ENCODE measurements at regions not wholly inside any gene's neighbourhood (a gene's known extent, or its start where the extent isn't known, plus 50 kb on each side); places are given as distances from the start of the nearest gene placed in this dataset.

- Histone ChIP-seq H3K4me3 (ENCODE audit: low read length) (no peak overlapping the region), H3K9me3 (ENCODE audit: low read length) (no peaks in the 10 kb centered on the region), H3K27ac (ENCODE audit: low read depth, low read length) (no peak overlapping the region), H3K27me3 (ENCODE audit: insufficient read depth, low read length, poor library complexity, severe bottlenecking) (no peaks in the 10 kb centered on the region), H3K36me3 (ENCODE audit: insufficient read depth, low read length) (no peaks in the 10 kb centered on the region), H3K4me1 (ENCODE audit: insufficient read depth, low read length) (no peaks in the 10 kb centered on the region)
- Mint-ChIP-seq H3K27me3 (peaks cover 4% of the 10 kb centered on the region in 2 donors), H3K4me1 (no peaks in the 10 kb centered on the region), H3K9me3 (no peaks in the 10 kb centered on the region), H3K4me3 (no peak overlapping the region), H3K36me3 (no peaks in the 10 kb centered on the region), H3K27ac (no peak overlapping the region)
- POLR2A ChIA-PET: interaction anchor here (0.5 kb wide), 1 partner anchor 258 kb away, joined by 5 read pairs; no protein-coding TSS in a partner anchor
- no peak for DNase-seq
- CTCF ChIA-PET: interaction anchor here (1.0 to 1.4 kb wide), 3 partner anchors 126 to 265 kb away, joined by 3 to 5 read pairs (median 3); no protein-coding TSS in a partner anchor
Observed at GRCh38 chr12:4011597-4011996, 138.4 kb upstream of the PARP11 start.

DNA sequence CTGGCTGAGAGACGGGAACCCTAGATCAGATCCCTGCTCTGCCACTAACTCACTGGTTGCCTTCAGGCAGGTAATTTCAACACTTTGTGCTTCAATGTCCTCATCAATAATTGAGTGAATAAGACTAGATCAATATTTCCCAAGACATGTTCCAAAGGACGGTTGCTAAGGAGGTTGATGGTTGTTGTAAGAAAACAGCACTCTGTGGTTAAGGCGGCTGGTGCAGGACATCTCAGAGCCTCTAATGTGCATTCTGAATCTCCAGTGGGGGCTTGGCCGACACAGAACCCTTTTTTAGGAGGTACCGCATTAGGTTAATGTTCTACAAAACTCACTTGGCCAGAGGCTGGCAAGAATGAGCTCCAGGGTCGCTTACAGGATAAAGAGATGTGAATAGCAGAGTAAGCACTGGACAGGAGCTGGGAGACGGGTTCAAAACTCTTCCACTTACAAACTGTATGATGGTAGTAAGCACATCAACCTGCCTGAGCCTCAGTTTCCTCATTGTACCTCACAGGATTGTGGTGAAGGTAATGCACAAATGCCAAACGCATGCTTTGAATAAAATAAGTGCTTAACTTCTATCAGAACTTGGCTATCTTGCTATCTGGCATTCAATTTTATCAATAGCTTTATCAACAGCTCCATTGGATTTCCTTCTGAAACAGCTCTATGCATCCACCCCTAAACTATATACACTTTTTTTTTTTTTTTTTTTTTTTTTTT is 136.9 kb upstream of the PARP11 start:
- Histone ChIP-seq H3K36me3 (ENCODE audit: insufficient read depth, low read length) (no peaks in the 10 kb centered on the region), H3K27me3 (ENCODE audit: insufficient read depth, low read length, poor library complexity, severe bottlenecking) (no peaks in the 10 kb centered on the region), H3K9me3 (ENCODE audit: low read length) (no peaks in the 10 kb centered on the region), H3K4me1 (ENCODE audit: insufficient read depth, low read length) (no peaks in the 10 kb centered on the region), H3K4me3 (ENCODE audit: low read length) (no peak overlapping the region), H3K27ac (ENCODE audit: low read depth, low read length) (no peak overlapping the region)
- Mint-ChIP-seq H3K36me3 (no peaks in the 10 kb centered on the region), H3K4me1 (no peaks in the 10 kb centered on the region), H3K9me3 (no peaks in the 10 kb centered on the region), H3K4me3 (no peak overlapping the region), H3K27me3 (peaks cover 4 to 6% of the 10 kb centered on the region in 2 donors), H3K27ac (no peak overlapping the region)
- ChIA-PET CTCF (interaction anchor here (1.4 kb wide), 1 partner anchor 266 kb away, joined by 5 read pairs; no protein-coding TSS in a partner anchor), POLR2A (interaction anchor here (0.6 kb wide), 1 partner anchor 248 kb away, joined by 4 read pairs; no protein-coding TSS in a partner anchor)
- no peak for DNase-seq

GRCh38 chr12:4006743-4007142 is 133.5 kb upstream of the PARP11 start:
- H3K9me3 ChIP-seq (ENCODE audit: low read length): no peaks in the 10 kb centered on the region
- Mint-ChIP-seq H3K4me3 (no peak overlapping the region), H3K36me3 (no peaks in the 10 kb centered on the region), H3K27me3 (peaks cover 4 to 8% of the 10 kb centered on the region in 2 donors), H3K9me3 (no peaks in the 10 kb centered on the region), H3K4me1 (no peaks in the 10 kb centered on the region), H3K27ac (no peak overlapping the region)
- ChIA-PET POLR2A (no interaction called here), CTCF (interaction anchor here (1.2 kb wide), 1 partner anchor 8 kb away, joined by 3 read pairs; no protein-coding TSS in a partner anchor)
- no peaks in the 10 kb centered on the region for H3K27me3 ChIP-seq (ENCODE audit: insufficient read depth, low read length, poor library complexity, severe bottlenecking)
- H3K27ac ChIP-seq (ENCODE audit: low read depth, low read length): no peak overlapping the region
- no peaks in the 10 kb centered on the region for H3K4me1 ChIP-seq (ENCODE audit: insufficient read depth, low read length)
- no peak for DNase-seq
- H3K4me3 ChIP-seq (ENCODE audit: low read length): no peak overlapping the region
- H3K36me3 ChIP-seq (ENCODE audit: insufficient read depth, low read length): no peaks in the 10 kb centered on the region

GRCh38 chr12:4005851-4006430 is 132.7 kb upstream of the PARP11 start:
- peaks cover 4 to 8% of the 10 kb centered on the region in 2 donors for H3K27me3 Mint-ChIP-seq
- CTCF ChIA-PET: interaction anchor here (0.9 to 1.3 kb wide), 2 partner anchors 42 to 241 kb away, joined by 3 to 4 read pairs; no protein-coding TSS in a partner anchor

GRCh38 chr12:4003576-4003975 is 130.4 kb upstream of the PARP11 start:
- H3K9me3 Mint-ChIP-seq: no peaks in the 10 kb centered on the region
- no peaks in the 10 kb centered on the region for H3K4me1 ChIP-seq (ENCODE audit: insufficient read depth, low read length)
- no peak overlapping the region for H3K4me3 ChIP-seq (ENCODE audit: low read length)
- H3K27ac ChIP-seq (ENCODE audit: low read depth, low read length): no peak overlapping the region
- peaks cover 0 to 4% (median 0%) of the 10 kb centered on the region in 3 donors for H3K4me1 Mint-ChIP-seq
- H3K27me3 ChIP-seq (ENCODE audit: insufficient read depth, low read length, poor library complexity, severe bottlenecking): no peaks in the 10 kb centered on the region
- no peaks in the 10 kb centered on the region for H3K9me3 ChIP-seq (ENCODE audit: low read length)
- no peaks in the 10 kb centered on the region for H3K36me3 ChIP-seq (ENCODE audit: insufficient read depth, low read length)
- CTCF ChIA-PET: no interaction called here
- H3K36me3 Mint-ChIP-seq: no peaks in the 10 kb centered on the region
- no peak overlapping the region for H3K27ac Mint-ChIP-seq
- no peak overlapping the region for H3K4me3 Mint-ChIP-seq
- H3K27me3 Mint-ChIP-seq: peaks cover 2 to 8% of the 10 kb centered on the region in 2 donors
- POLR2A ChIA-PET: no interaction called here
- no peak for DNase-seq

More at GRCh38 chr12:4005851-4006430, 132.7 kb upstream of the PARP11 start:
- no peak for DNase-seq
- Histone ChIP-seq H3K27ac (ENCODE audit: low read depth, low read length) (no peak overlapping the region), H3K27me3 (ENCODE audit: insufficient read depth, low read length, poor library complexity, severe bottlenecking) (no peaks in the 10 kb centered on the region), H3K4me3 (ENCODE audit: low read length) (no peak overlapping the region), H3K36me3 (ENCODE audit: insufficient read depth, low read length) (no peaks in the 10 kb centered on the region), H3K4me1 (ENCODE audit: insufficient read depth, low read length) (no peaks in the 10 kb centered on the region), H3K9me3 (ENCODE audit: low read length) (no peaks in the 10 kb centered on the region)
- Mint-ChIP-seq H3K4me1 (no peaks in the 10 kb centered on the region), H3K36me3 (no peaks in the 10 kb centered on the region), H3K4me3 (no peak overlapping the region), H3K27ac (no peak overlapping the region), H3K9me3 (no peaks in the 10 kb centered on the region)
- POLR2A ChIA-PET: no interaction called here

DNA sequence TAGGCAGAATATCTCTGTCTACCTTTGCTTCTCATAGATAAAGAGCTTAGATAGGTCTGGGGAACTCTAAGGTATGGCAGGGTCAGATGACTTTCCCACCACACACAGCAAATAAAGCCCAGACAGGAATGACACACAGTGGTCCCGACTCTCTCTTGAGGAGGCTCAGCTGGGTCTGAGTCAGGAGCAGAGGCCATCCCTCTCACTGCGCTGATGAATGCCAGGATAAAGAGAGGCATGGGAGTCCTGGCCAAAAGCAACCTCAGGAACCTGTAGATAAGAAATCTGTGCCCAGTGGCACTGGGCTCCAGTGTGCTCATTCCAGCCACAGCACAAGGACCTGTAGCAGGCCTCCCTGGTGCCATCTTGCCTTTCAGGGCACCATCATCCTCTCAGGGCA is 129.4 kb upstream of the PARP11 start:
- Histone ChIP-seq H3K4me3 (ENCODE audit: low read length) (no peak overlapping the region), H3K9me3 (ENCODE audit: low read length) (no peaks in the 10 kb centered on the region), H3K4me1 (ENCODE audit: insufficient read depth, low read length) (no peaks in the 10 kb centered on the region), H3K27me3 (ENCODE audit: insufficient read depth, low read length, poor library complexity, severe bottlenecking) (no peaks in the 10 kb centered on the region), H3K36me3 (ENCODE audit: insufficient read depth, low read length) (no peaks in the 10 kb centered on the region), H3K27ac (ENCODE audit: low read depth, low read length) (no peak overlapping the region)
- no peak for DNase-seq
- no peak overlapping the region for H3K4me3 Mint-ChIP-seq
- CTCF ChIA-PET: no interaction called here
- H3K9me3 Mint-ChIP-seq: no peaks in the 10 kb centered on the region
- peaks cover 0 to 8% (median 0%) of the 10 kb centered on the region in 3 donors for H3K4me1 Mint-ChIP-seq
- H3K36me3 Mint-ChIP-seq: no peaks in the 10 kb centered on the region
- peaks cover 2 to 8% of the 10 kb centered on the region in 2 donors for H3K27me3 Mint-ChIP-seq
- POLR2A ChIA-PET: no interaction called here
- no peak overlapping the region for H3K27ac Mint-ChIP-seq

DNA sequence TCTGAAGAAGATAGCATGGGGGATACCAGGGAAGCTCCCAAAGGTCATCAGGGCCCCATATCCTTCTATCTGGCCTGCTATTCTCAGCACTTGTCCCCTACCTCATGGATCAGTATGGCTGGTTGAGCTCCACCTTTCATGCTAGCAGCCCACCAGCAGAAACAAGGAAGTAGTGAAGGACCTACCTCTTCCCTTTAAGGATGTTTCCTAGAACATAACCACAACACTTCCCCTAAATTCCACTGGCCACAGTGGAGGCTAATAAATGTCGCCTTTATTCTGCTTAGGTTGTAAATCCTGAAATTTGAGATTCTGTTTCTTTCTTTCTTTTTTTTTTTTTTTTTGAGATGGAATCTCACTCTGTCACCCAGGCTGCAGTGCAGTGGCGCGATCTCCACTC is 128.6 kb upstream of the PARP11 start:
- H3K9me3 ChIP-seq (ENCODE audit: low read length): no peaks in the 10 kb centered on the region
- H3K36me3 Mint-ChIP-seq: no peaks in the 10 kb centered on the region
- H3K9me3 Mint-ChIP-seq: no peaks in the 10 kb centered on the region
- no peak overlapping the region for H3K27ac ChIP-seq (ENCODE audit: low read depth, low read length)
- H3K4me1 Mint-ChIP-seq: peaks cover 0 to 8% (median 0%) of the 10 kb centered on the region in 3 donors
- ChIA-PET CTCF (interaction anchor here (1.0 to 10.8 kb wide), 3 partner anchors 117 to 277 kb away, joined by 3 to 115 read pairs (median 4); no protein-coding TSS in a partner anchor), POLR2A (no interaction called here)
- no peak for DNase-seq
- no peaks in the 10 kb centered on the region for H3K36me3 ChIP-seq (ENCODE audit: insufficient read depth, low read length)
- H3K4me3 ChIP-seq (ENCODE audit: low read length): no peak overlapping the region
- H3K27me3 Mint-ChIP-seq: peaks cover 2 to 4% of the 10 kb centered on the region in 2 donors
- H3K4me3 Mint-ChIP-seq: no peak overlapping the region
- no peaks in the 10 kb centered on the region for H3K4me1 ChIP-seq (ENCODE audit: insufficient read depth, low read length)
- no peak overlapping the region for H3K27ac Mint-ChIP-seq
- no peaks in the 10 kb centered on the region for H3K27me3 ChIP-seq (ENCODE audit: insufficient read depth, low read length, poor library complexity, severe bottlenecking)

GRCh38 chr12:4001031-4001430 is 127.8 kb upstream of the PARP11 start:
- Mint-ChIP-seq H3K4me1 (peaks cover 0 to 13% (median under 1%) of the 10 kb centered on the region in 3 donors), H3K36me3 (no peaks in the 10 kb centered on the region), H3K4me3 (no peak overlapping the region), H3K27me3 (peaks cover 2 to 4% of the 10 kb centered on the region in 2 donors), H3K9me3 (no peaks in the 10 kb centered on the region), H3K27ac (no peak overlapping the region)
- ChIA-PET POLR2A (no interaction called here), CTCF (interaction anchor here (0.9 to 10.8 kb wide), 6 partner anchors 104 to 278 kb away, joined by 3 to 115 read pairs (median 4); no protein-coding TSS in a partner anchor)
- H3K36me3 ChIP-seq (ENCODE audit: insufficient read depth, low read length): no peaks in the 10 kb centered on the region
- no peaks in the 10 kb centered on the region for H3K27me3 ChIP-seq (ENCODE audit: insufficient read depth, low read length, poor library complexity, severe bottlenecking)
- no peak for DNase-seq
- peaks cover 4% of the 10 kb centered on the region for H3K4me1 ChIP-seq (ENCODE audit: insufficient read depth, low read length)
- no peak overlapping the region for H3K27ac ChIP-seq (ENCODE audit: low read depth, low read length)
- no peaks in the 10 kb centered on the region for H3K9me3 ChIP-seq (ENCODE audit: low read length)
- H3K4me3 ChIP-seq (ENCODE audit: low read length): no peak overlapping the region

Data from CD8-positive, alpha-beta memory T cell (primary cell).